IMR-90 (cell line): ENCODE measurements at regions not wholly inside any gene's neighbourhood (a gene's known extent, or its start where the extent isn't known, plus 50 kb on each side); places are given as distances from the start of the nearest gene placed in this dataset.

Experiments used
- CEBPB ChIP-seq: IDR thresholded peaks from 2 replicates; pipeline ENCODE4 v1.6.1; 2012; ENCODE audit warnings: low read depth, low read length, improper control_type of control experiment
- CHD1 ChIP-seq: IDR thresholded peaks from 2 replicates; pipeline ENCODE4 v1.6.1; 2012; ENCODE audit warnings: low read depth, low read length, improper control_type of control experiment
- CTCF ChIP-seq: conservative IDR thresholded peaks from 2 replicates; pipeline ENCODE4 v1.5.1; 2012; ENCODE audit warnings: mild to moderate bottlenecking, low read depth, low read length, improper control_type of control experiment
- ELK1 ChIP-seq: fragments of 150-350 bp; IDR thresholded peaks from 2 replicates; pipeline ENCODE4 v1.6.1; 2016; ENCODE audit warnings: low read depth, mild to moderate bottlenecking, low read length, moderate library complexity, borderline replicate concordance
- MXI1 ChIP-seq: IDR thresholded peaks from 2 replicates; pipeline ENCODE4 v1.6.1; 2012; ENCODE audit warnings: low read depth, mild to moderate bottlenecking, low read length, moderate library complexity, borderline replicate concordance
- NFE2L2 ChIP-seq: fragments of 150-350 bp; IDR thresholded peaks from 2 replicates; pipeline ENCODE4 v1.6.1; 2016; ENCODE audit warnings: low read depth, mild to moderate bottlenecking, low read length
- POLR2A ChIP-seq: IDR thresholded peaks from 2 replicates; pipeline ENCODE4 v1.6.1; 2012; ENCODE audit warnings: mild to moderate bottlenecking, low read depth, low read length
- SMC3 ChIP-seq: fragments of 150-350 bp; IDR thresholded peaks from 2 replicates; pipeline ENCODE4 v1.6.1; 2016; ENCODE audit warnings: low read depth, mild to moderate bottlenecking, antibody characterized with exemption, low read length, moderate library complexity

GRCh38 chr12:98341026-98341425 is 174.4 kb upstream of the TMPO start:
- TF ChIP-seq CTCF (no peak), POLR2A (no peak), MXI1 (no peak), CEBPB (no peak), ELK1 (no peak), SMC3 (no peak), CHD1 (no peak), NFE2L2 (no peak)
